Left lung (tissue), 4 donors: ENCODE measurements at regions not wholly inside any gene's neighbourhood (a gene's known extent, or its start where the extent isn't known, plus 50 kb on each side); places are given as distances from the start of the nearest gene placed in this dataset.

Experiments
- ATAC-seq: fragments of 200-7000 bp; cut with Tn5 transposase; one replicate; pipeline ENCODE4 v1.9.1; 2020; ENCODE audit warnings: moderate library complexity
- DNase-seq, 4 donors: peaks; one replicate each; pipeline ENCODE4 v3.0.0-alpha.2; 2013 to 2020
- H3K27ac ChIP-seq, 2 donors: fragments of 200-600 bp; sonication (generic) in 1 of 2; one replicate each; pipeline versions ENCODE4 v1.5.0 to v1.8.0; 2020 to 2021
- H3K27me3 ChIP-seq, 2 donors: fragments of 200-600 bp; sonication (generic) in 1 of 2; one replicate each; pipeline versions ENCODE4 v1.5.0 to v1.8.0; 2020 to 2021
- H3K36me3 ChIP-seq, 2 donors: fragments of 200-600 bp; sonication (generic) in 1 of 2; one replicate each; pipeline versions ENCODE4 v1.5.0 to v1.8.0; 2020 to 2021
- H3K4me1 ChIP-seq, 2 donors: fragments of 200-600 bp; one replicate each; pipeline ENCODE4 v1.8.0; 2021
- H3K4me3 ChIP-seq, 2 donors: fragments of 200-600 bp; sonication (generic) in 1 of 2; one replicate each; pipeline versions ENCODE4 v1.5.0 to v1.8.0; 2020 to 2021; ENCODE audit warnings: mild to moderate bottlenecking in 1 of 2
- H3K9me3 ChIP-seq, 2 donors: fragments of 200-600 bp; sonication (generic) in 1 of 2; one replicate each; pipeline versions ENCODE4 v1.5.0 to v1.8.0; 2020 to 2021
- intact Hi-C, 2 donors: fragments of 100-400 bp; cut with DNase I; formaldehyde crosslinking; loops; one replicate each; pipeline versions ENCODE4 v1.11.2 to v1.14.2; 2022
- TF ChIP-seq, protein P1 (sequence below), 2 donors: fragments of 200-600 bp; sonication (generic) in 1 of 2; IDR thresholded peaks; one replicate each; pipeline versions ENCODE4 v1.5.0 to v1.8.0; 2021; ENCODE audit warnings: antibody characterized with exemption in 2 of 2
- donor health status: DM: no; HTN: yes; CAD: no.
- donor health status: DM: no; HTN: no; CAD: no.

DNA sequence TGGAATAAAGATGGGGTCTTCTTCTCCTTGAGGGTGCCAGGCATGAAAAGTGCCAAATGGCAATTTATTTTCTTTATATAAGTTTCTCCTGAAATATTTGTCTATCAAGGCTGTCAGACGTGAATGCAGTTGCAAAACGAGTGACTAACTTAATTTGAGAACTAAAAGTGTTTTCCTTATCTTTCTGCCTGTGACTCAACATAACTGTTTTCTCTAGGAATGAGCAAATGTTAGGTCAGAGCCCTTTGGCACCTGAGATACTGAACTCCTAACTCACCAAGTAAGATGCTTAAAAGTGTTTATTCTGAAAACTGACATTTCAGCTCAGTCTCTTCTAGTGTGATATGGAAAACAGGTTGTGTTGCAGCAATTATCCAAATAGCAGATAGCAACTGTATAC, 197.0 kb downstream of the STK31 start:
- TF ChIP-seq, protein P1, sequence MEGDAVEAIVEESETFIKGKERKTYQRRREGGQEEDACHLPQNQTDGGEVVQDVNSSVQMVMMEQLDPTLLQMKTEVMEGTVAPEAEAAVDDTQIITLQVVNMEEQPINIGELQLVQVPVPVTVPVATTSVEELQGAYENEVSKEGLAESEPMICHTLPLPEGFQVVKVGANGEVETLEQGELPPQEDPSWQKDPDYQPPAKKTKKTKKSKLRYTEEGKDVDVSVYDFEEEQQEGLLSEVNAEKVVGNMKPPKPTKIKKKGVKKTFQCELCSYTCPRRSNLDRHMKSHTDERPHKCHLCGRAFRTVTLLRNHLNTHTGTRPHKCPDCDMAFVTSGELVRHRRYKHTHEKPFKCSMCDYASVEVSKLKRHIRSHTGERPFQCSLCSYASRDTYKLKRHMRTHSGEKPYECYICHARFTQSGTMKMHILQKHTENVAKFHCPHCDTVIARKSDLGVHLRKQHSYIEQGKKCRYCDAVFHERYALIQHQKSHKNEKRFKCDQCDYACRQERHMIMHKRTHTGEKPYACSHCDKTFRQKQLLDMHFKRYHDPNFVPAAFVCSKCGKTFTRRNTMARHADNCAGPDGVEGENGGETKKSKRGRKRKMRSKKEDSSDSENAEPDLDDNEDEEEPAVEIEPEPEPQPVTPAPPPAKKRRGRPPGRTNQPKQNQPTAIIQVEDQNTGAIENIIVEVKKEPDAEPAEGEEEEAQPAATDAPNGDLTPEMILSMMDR (IDR thresholded peaks at IDR 0.05) = no peak
- Histone ChIP-seq H3K36me3 (no peaks in the 10 kb centered on the region), H3K4me3 (no peak overlapping the region), H3K9me3 (no peaks in the 10 kb centered on the region), H3K27ac (no peak overlapping the region), H3K27me3 (no peaks in the 10 kb centered on the region), H3K4me1 (no peaks in the 10 kb centered on the region)
- DNase-seq (no peak), ATAC-seq (no peak)
- intact Hi-C loops = no loop called here

DNA sequence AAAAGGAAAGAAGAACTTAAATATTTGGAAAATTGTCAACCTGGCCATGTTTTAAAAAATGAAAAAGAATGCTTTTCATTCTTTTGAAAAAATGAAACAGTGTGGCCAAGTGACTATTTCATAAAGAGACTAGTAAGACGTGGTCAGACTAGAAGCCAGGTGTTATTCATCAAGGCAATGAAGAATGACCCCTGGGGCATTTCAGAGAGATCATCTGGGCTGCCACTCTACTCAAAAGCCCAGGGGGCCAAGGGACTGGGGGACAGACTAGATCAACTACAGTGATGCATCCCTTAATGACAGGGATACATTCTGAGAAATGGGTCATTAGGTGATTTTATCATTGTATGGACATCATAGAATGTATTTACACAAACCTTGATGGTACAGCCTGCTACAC, 199.4 kb downstream of the STK31 start:
- H3K27me3 ChIP-seq = no peaks in the 10 kb centered on the region
- no peak for DNase-seq
- intact Hi-C loops = no loop called here
- no peak overlapping the region for H3K4me3 ChIP-seq
- no peaks in the 10 kb centered on the region for H3K9me3 ChIP-seq
- no peak overlapping the region for H3K27ac ChIP-seq
- H3K36me3 ChIP-seq = no peaks in the 10 kb centered on the region
- TF ChIP-seq, protein P1 (IDR thresholded peaks at IDR 0.05) = no peak
- no peaks in the 10 kb centered on the region for H3K4me1 ChIP-seq
- ATAC-seq = no peak

DNA sequence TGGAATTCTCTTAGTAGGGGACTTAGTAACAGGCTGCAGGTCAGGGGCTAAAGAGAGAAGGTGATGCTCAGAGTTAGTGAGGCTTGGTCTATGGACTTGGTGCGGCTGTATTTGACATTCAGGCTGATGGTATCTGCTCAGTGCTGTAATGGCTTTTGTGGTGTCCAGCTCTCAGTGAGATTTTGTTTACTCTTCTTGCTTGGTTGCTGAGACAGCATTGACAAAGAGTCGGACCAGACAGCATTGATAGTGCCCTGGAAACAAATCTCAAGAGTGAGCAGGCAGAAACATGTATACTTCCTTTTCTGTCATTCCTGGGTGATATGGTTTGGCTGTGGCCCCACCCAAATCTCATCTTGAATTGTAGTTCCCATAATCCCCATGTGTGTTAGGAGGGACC, 202.0 kb downstream of the STK31 start:
- no peak overlapping the region for H3K4me3 ChIP-seq
- H3K36me3 ChIP-seq = no peaks in the 10 kb centered on the region
- no peaks in the 10 kb centered on the region for H3K4me1 ChIP-seq
- no peak overlapping the region for H3K27ac ChIP-seq
- H3K27me3 ChIP-seq = no peaks in the 10 kb centered on the region
- no peak for ATAC-seq
- TF ChIP-seq, protein P1 (IDR thresholded peaks at IDR 0.05) = no peak
- no peaks in the 10 kb centered on the region for H3K9me3 ChIP-seq
- no peak for DNase-seq
- intact Hi-C loops = no loop called here

DNA sequence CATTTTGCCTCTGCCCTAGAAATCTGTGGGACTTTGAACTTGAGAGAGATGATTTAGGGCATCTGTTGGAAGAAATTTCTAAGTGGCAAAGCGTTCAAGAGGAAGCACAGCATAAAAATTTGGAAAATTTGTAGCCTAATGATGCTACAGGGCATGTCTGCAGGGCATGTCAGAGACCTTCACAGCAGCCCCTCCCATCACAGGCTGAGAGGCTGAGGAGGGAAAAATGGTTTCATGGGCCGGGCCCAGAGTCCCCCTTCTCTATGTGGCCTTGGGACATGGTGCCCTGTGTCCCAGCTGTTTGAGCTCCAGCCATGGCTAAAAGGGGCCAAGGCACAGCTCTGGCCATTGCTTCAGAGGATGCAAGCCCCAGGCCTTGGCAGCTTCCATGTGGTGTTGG, 203.0 kb downstream of the STK31 start:
- TF ChIP-seq, protein P1 (IDR thresholded peaks at IDR 0.05) = no peak
- ATAC-seq (no peak), DNase-seq (no peak)
- no peaks in the 10 kb centered on the region for H3K9me3 ChIP-seq
- H3K4me3 ChIP-seq = no peak overlapping the region
- H3K4me1 ChIP-seq = no peaks in the 10 kb centered on the region
- intact Hi-C loops = no loop called here
- no peaks in the 10 kb centered on the region for H3K27me3 ChIP-seq
- H3K27ac ChIP-seq = no peak overlapping the region
- H3K36me3 ChIP-seq = no peaks in the 10 kb centered on the region

DNA sequence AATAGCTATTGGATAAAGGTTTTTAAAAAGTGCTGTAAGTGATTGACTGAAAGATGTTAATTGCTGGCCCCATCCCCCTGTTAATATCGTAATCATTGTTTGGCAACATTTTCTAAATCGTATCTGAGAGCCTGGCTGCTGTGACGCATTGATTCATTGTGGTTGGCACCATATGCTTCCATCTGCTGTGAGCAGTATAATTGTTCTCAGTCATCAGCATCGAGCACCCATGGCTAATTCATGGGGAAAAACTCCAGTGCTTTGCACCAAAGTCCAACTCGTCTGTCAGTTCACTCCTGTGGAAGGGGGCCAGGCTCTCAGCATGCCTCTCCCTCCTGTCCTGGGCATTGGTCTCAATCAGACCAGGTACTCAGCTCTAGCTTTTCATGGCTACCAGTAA, 205.2 kb downstream of the STK31 start:
- TF ChIP-seq, protein P1 (IDR thresholded peaks at IDR 0.05) = no peak
- Histone ChIP-seq H3K4me3 (no peak overlapping the region), H3K4me1 (no peaks in the 10 kb centered on the region), H3K27me3 (no peaks in the 10 kb centered on the region), H3K27ac (no peak overlapping the region), H3K36me3 (no peaks in the 10 kb centered on the region), H3K9me3 (no peaks in the 10 kb centered on the region)
- ATAC-seq = no peak
- intact Hi-C loops = no loop called here
- no peak for DNase-seq
